ENCODE measurements at regions not wholly inside any gene's neighbourhood (a gene's known extent, or its start where the extent isn't known, plus 50 kb on each side); places are given as distances from the start of the nearest gene placed in this dataset.

GRCh38 chr5:68953231-68953874 is 140.5 kb upstream of the SLC30A5 start:
- TF ChIP-seq, protein P1, sequence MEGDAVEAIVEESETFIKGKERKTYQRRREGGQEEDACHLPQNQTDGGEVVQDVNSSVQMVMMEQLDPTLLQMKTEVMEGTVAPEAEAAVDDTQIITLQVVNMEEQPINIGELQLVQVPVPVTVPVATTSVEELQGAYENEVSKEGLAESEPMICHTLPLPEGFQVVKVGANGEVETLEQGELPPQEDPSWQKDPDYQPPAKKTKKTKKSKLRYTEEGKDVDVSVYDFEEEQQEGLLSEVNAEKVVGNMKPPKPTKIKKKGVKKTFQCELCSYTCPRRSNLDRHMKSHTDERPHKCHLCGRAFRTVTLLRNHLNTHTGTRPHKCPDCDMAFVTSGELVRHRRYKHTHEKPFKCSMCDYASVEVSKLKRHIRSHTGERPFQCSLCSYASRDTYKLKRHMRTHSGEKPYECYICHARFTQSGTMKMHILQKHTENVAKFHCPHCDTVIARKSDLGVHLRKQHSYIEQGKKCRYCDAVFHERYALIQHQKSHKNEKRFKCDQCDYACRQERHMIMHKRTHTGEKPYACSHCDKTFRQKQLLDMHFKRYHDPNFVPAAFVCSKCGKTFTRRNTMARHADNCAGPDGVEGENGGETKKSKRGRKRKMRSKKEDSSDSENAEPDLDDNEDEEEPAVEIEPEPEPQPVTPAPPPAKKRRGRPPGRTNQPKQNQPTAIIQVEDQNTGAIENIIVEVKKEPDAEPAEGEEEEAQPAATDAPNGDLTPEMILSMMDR (IDR thresholded peaks at IDR 0.05; ENCODE audit: low read depth, low read length), result no peak
- no peak overlapping the region for H3K4me3 ChIP-seq (ENCODE audit: low read depth, low read length)

DNA sequence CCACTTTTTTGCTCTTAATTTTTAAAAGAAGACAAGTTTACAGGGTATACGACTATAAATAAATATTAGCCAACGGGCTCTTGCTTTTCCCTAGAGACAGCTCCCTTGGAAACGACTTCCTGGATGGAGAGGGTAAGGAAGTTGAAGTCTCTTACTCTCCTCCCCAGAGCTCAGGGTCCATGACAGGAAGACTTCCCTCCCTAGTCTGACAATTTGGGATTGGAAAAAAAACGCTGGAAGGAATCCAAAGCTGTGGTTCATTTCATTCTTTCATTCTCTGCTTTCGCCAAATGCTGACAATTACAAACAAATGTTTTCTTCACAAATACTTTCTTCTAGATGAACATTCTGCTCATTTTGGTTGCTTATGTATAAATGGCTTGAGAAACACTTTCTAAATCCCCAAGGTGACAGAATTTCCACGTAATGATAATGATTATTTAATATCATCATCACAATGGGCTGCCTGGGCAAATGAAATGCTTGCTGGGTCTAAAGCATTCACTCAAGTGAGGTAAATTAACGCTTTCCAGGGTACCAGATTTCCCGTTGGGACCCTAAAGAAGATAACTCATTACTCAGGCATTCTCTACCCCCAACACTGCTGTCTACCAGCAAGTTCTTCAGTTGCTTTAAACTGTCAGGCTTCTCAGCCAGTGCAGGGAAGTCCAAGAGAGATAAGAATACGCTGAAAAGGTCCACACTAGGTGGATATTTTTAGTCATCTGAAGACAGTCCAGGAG is 139.8 kb upstream of the SLC30A5 start:
- TF ChIP-seq, protein P1 (IDR thresholded peaks at IDR 0.05; ENCODE audit: low read depth, low read length), result no peak
- no peak overlapping the region for H3K4me3 ChIP-seq (ENCODE audit: low read depth, low read length)

- H3K4me3 ChIP-seq (ENCODE audit: low read depth, low read length), result no peak overlapping the region
- TF ChIP-seq, protein P1 (IDR thresholded peaks at IDR 0.05; ENCODE audit: low read depth, low read length), result no peak
Observed at GRCh38 chr5:68954618-68954910, 139.2 kb upstream of the SLC30A5 start.

- no peak overlapping the region for H3K4me3 ChIP-seq (ENCODE audit: low read depth, low read length)
- TF ChIP-seq, protein P1 (IDR thresholded peaks at IDR 0.05; ENCODE audit: low read depth, low read length), result no peak
Observed at GRCh38 chr5:68957591-68957990, 136.2 kb upstream of the SLC30A5 start.

DNA sequence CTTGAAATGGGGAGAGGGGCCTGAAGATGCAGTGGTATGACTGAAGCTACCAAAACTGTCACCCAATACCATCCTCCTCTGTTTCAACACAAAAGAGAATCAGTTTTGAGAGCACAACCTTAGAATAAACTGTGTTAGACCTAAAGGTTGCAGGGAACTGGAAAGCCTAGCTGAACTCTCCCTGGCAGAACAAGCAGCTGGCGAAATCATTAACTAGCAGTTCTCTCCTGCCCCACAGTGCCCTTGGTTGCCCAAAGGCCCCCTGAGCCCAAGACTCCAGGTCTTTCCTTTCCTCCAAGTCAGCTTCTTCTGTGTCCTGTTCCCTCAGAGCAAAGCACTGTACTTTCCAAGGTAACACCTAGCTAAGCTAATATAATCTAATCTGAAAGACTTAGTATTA is 135.4 kb upstream of the SLC30A5 start:
- no peak overlapping the region for H3K4me3 ChIP-seq (ENCODE audit: low read depth, low read length)
- TF ChIP-seq, protein P1 (IDR thresholded peaks at IDR 0.05; ENCODE audit: low read depth, low read length), result no peak

DNA sequence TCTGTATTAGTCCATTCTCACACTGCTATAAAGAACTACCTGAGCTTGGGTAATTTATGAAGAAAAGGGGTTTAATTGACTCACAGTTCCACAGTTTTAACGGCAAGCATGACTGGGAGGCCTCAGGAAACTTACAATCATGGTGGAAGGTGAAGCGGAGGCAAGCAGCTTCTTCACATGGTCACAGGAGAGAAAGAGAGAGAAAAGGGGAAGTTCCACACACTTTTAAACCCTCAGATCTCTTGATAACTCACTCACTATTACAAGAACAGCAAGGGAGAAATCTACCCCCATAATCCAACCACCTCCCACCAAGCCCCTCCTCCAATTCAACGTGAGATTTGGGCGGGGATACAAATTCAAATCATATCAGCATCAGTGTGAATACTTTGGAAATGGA is 133.4 kb upstream of the SLC30A5 start:
- TF ChIP-seq, protein P1 (IDR thresholded peaks at IDR 0.05; ENCODE audit: low read depth, low read length), result no peak
- H3K4me3 ChIP-seq (ENCODE audit: low read depth, low read length), result no peak overlapping the region

DNA sequence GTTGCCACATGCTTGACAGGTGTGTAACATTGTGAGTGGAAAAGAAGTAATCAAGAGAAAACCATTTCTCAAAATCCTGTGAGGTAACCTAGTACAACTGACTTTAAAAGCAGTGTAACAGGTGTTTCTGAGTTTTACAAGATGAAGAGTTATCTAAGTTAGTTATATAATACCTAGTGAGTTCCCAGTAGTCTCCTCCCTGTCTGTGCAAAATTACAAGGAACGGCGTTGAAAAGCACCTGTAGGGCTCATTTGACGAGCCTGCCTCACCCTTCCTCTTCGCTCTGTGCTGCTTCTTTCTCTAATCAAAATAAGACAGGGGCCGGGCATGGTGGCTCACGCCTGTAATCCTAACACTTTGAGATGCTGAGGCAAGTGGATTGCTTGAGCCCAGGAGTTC is 132.9 kb upstream of the SLC30A5 start:
- TF ChIP-seq, protein P1 (IDR thresholded peaks at IDR 0.05; ENCODE audit: low read depth, low read length), result no peak
- no peak overlapping the region for H3K4me3 ChIP-seq (ENCODE audit: low read depth, low read length)
